22Rv1 (cell line): ENCODE measurements at regions not wholly inside any gene's neighbourhood (a gene's known extent, or its start where the extent isn't known, plus 50 kb on each side); places are given as distances from the start of the nearest gene placed in this dataset.

ENCODE experiments used
- ZFX ChIP-seq: fragments of 450-650 bp; IDR thresholded peaks from 2 replicates; pipeline ENCODE4 v1.6.1; 2017; ENCODE audit warnings: antibody characterized with exemption, borderline replicate concordance
- TF ChIP-seq, protein P1 (sequence below): fragments of 450-650 bp; IDR thresholded peaks from 2 replicates; pipeline ENCODE4 v1.5.1; 2017; ENCODE audit warnings: mild to moderate bottlenecking

DNA sequence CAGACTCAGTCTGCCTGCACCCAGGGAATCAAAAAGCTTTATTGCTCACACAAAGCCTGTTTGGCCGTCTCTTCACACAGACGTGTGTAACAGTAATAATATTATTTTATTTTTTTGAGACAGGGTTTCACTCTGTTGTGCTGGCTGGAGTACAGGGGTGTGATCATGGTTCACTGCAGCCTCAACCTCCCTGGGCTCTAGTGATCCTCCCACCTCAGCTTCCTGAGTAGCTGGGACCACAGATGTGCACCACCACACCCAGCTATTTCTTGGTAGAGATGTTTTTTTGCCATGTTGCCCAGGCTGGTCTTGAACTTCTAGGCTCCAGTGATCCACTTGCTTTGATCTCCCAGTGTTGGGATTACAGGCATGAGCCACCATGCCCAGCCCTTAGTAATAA, 88.4 kb upstream of the DCD start:
- TF ChIP-seq, protein P1, sequence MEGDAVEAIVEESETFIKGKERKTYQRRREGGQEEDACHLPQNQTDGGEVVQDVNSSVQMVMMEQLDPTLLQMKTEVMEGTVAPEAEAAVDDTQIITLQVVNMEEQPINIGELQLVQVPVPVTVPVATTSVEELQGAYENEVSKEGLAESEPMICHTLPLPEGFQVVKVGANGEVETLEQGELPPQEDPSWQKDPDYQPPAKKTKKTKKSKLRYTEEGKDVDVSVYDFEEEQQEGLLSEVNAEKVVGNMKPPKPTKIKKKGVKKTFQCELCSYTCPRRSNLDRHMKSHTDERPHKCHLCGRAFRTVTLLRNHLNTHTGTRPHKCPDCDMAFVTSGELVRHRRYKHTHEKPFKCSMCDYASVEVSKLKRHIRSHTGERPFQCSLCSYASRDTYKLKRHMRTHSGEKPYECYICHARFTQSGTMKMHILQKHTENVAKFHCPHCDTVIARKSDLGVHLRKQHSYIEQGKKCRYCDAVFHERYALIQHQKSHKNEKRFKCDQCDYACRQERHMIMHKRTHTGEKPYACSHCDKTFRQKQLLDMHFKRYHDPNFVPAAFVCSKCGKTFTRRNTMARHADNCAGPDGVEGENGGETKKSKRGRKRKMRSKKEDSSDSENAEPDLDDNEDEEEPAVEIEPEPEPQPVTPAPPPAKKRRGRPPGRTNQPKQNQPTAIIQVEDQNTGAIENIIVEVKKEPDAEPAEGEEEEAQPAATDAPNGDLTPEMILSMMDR = no peak
- TF ChIP-seq ZFX = no peak
